ENCODE measurements at regions not wholly inside any gene's neighbourhood (a gene's known extent, or its start where the extent isn't known, plus 50 kb on each side); places are given as distances from the start of the nearest gene placed in this dataset.

GRCh38 chr18:76720683-76721082 lies 101.7 kb upstream of the ZNF236 start:
- Histone ChIP-seq H3K4me1 (ENCODE audit: control insufficient read depth, insufficient read depth, low read length) (no peaks in the 10 kb centered on the region), H3K9me3 (ENCODE audit: control insufficient read depth, insufficient read depth, low read depth, low read length) (no peaks in the 10 kb centered on the region), H3K4me3 (ENCODE audit: low read depth, low read length) (no peak overlapping the region), H3K27ac (ENCODE audit: extremely low read depth, low read depth, low read length) (no peak overlapping the region), H3K36me3 (ENCODE audit: control insufficient read depth in 2 of 2, insufficient read depth in 1 of 2, low read length in 2 of 2) (no peaks in the 10 kb centered on the region)
- ChIA-PET POLR2A (no interaction called here), CTCF (interaction anchor here (0.6 to 3.2 kb wide), 4 partner anchors 10 to 322 kb away, joined by 3 to 14 read pairs (median 6); no protein-coding TSS in a partner anchor)
- no peak for TF ChIP-seq AEBP2 (tag by site-specific recombination; IDR thresholded peaks at IDR 0.05; ENCODE audit: borderline replicate concordance)

GRCh38 chr18:76715012-76715610 lies 107.2 kb upstream of the ZNF236 start:
- no peak overlapping the region for H3K27ac ChIP-seq (ENCODE audit: extremely low read depth, low read depth, low read length)
- TF ChIP-seq SP2 (tag by site-specific recombination; IDR thresholded peaks at IDR 0.05), result no peak
- no peak for TF ChIP-seq AEBP2 (tag by site-specific recombination; IDR thresholded peaks at IDR 0.05; ENCODE audit: borderline replicate concordance)
- TF ChIP-seq ZNF416 (tag by site-specific recombination; IDR thresholded peaks at IDR 0.05), result no peak
- TF ChIP-seq ZNF768 (tag by site-specific recombination; IDR thresholded peaks at IDR 0.05), result no peak
- no peak for TF ChIP-seq ZNF184 (tag by site-specific recombination; IDR thresholded peaks at IDR 0.05)
- TF ChIP-seq GLI4 (tag by site-specific recombination; IDR thresholded peaks at IDR 0.05), result no peak
- TF ChIP-seq ZNF660 (tag by site-specific recombination; IDR thresholded peaks at IDR 0.05), result no peak
- no peak for TF ChIP-seq ZNF157 (tag by site-specific recombination; IDR thresholded peaks at IDR 0.05)
- no peak for TF ChIP-seq CTCF (tag by site-specific recombination; IDR thresholded peaks at IDR 0.05)
- no peak for TF ChIP-seq KLF1 (tag by site-specific recombination; IDR thresholded peaks at IDR 0.05)
- TF ChIP-seq PRDM2 (tag by site-specific recombination; IDR thresholded peaks at IDR 0.05; ENCODE audit: borderline replicate concordance), result no peak
- no peak for TF ChIP-seq ZNF747 (tag by site-specific recombination; IDR thresholded peaks at IDR 0.05)
- no peak for TF ChIP-seq KLF8 (tag by site-specific recombination; IDR thresholded peaks at IDR 0.05)
- TF ChIP-seq ZNF776 (tag by site-specific recombination; IDR thresholded peaks at IDR 0.05; ENCODE audit: borderline replicate concordance), result no peak
- no peak for TF ChIP-seq ZNF10 (tag by site-specific recombination; IDR thresholded peaks at IDR 0.05)
- POLR2A ChIA-PET, result no interaction called here
- H3K4me3 ChIP-seq (ENCODE audit: low read depth, low read length), result no peak overlapping the region
- H3K4me1 ChIP-seq (ENCODE audit: control insufficient read depth, insufficient read depth, low read length), result no peaks in the 10 kb centered on the region
- no peaks in the 10 kb centered on the region for H3K9me3 ChIP-seq (ENCODE audit: control insufficient read depth, insufficient read depth, low read depth, low read length)
- CTCF ChIA-PET, result interaction anchor here (1.2 kb wide), 1 partner anchor 316 kb away, joined by 3 read pairs; no protein-coding TSS in a partner anchor
- no peaks in the 10 kb centered on the region for H3K36me3 ChIP-seq (ENCODE audit: control insufficient read depth in 2 of 2, insufficient read depth in 1 of 2, low read length in 2 of 2)

All from HEK293 (cell line).